22Rv1 (cell line): ENCODE measurements at regions not wholly inside any gene's neighbourhood (a gene's known extent, or its start where the extent isn't known, plus 50 kb on each side); places are given as distances from the start of the nearest gene placed in this dataset.
"Not testable (repeated sequence)": the region's sequence is repeated elsewhere in the genome, so short reads cannot be mapped to it uniquely, and the experiment has no call there.

ENCODE experiments used
- H3K27ac ChIP-seq: fragments of 450-650 bp; 2 replicates; pipeline ENCODE4 v1.5.1; 2017
- CTCF ChIP-seq: fragments of 450-650 bp; IDR thresholded peaks from 2 replicates; pipeline ENCODE4 v1.5.1; 2017; ENCODE audit warnings: mild to moderate bottlenecking
- ZFX ChIP-seq: fragments of 450-650 bp; IDR thresholded peaks from 2 replicates; pipeline ENCODE4 v1.6.1; 2017; ENCODE audit warnings: antibody characterized with exemption, borderline replicate concordance

- TF ChIP-seq ZFX (no peak), CTCF (no peak)
- H3K27ac ChIP-seq, result no peak overlapping the region
These were observed 469.2 kb upstream of the ANO5 start for GRCh38 chr11:21723678-21724077.

- TF ChIP-seq CTCF (no peak), ZFX (no peak)
- H3K27ac ChIP-seq, result no peak overlapping the region
These were observed 465.8 kb upstream of the ANO5 start for GRCh38 chr11:21727102-21727501.

GRCh38 chr11:21736404-21736803 lies 456.5 kb upstream of the ANO5 start:
- no peak overlapping the region for H3K27ac ChIP-seq
- TF ChIP-seq CTCF (no peak), ZFX (no peak)

DNA sequence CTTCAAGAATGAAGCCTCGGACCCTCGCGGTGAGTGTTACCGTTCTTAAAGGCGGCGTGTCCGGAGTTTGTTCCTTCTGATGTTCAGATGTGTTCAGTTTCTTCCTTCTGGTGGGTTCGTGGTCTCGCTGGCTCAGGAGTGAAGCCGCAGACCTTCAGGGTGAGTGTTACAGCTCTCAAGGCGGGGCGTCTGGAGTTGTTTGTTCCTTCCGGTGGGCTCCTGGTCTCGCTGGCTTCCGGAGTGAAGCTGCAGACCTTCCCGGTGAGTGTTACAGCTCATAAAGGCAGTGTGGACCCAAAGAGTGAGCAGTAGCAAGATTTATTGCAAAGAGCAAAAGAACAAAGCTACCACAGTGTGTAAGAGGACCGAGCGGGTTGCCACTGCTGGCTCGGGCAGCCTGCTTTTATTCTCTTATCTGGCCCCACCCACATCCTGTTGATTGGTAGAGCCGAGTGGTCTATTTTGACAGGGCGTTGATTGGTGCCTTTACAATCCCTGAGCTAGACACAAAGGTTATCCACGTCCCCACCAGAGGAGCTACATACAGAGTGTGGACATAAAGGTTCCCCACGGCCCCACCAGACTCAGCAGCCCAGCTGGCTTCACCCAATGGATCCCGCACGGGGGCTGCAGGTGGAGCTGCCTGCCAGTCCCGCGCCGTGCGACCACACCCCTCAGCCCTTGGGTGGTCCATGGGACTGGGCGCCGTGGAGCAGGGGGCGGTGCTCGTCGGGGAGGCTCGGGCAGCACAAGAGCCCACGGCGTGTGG lies 440.2 kb upstream of the ANO5 start:
- H3K27ac ChIP-seq, result not testable (repeated sequence)

DNA sequence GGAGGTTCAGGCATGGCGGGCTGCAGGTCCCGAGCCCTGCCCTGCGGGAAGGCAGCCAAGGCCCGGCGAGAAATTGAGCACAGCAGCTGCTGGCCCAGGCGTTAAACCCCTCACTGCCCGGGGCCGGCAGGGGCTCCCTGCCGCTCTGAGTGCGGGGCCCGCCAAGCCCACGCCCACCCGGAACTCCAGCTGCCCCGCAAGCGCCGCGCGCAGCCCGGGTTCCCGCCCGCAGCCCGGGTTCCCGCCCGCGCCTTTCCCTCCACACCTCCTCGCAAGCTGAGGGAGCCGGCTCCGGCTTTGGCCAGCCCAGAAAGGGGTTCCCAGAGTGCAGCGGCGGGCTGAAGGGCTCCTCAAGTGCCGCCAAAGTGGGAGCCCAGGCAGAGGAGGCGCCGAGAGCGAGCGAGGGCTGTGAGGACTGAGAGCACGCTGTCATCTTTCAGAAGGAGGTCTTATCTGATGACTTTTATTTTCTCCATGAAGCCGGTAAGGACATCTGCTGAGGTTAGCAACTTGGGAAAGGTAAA lies 439.6 kb upstream of the ANO5 start:
- not testable (repeated sequence) for H3K27ac ChIP-seq

- no peak overlapping the region for H3K27ac ChIP-seq
- TF ChIP-seq CTCF (no peak), ZFX (no peak)
These were observed 431.9 kb upstream of the ANO5 start for GRCh38 chr11:21761000-21761399.

- no peak overlapping the region for H3K27ac ChIP-seq
- TF ChIP-seq CTCF (no peak), ZFX (no peak)
These were observed 424.5 kb upstream of the ANO5 start for GRCh38 chr11:21768388-21768787.

DNA sequence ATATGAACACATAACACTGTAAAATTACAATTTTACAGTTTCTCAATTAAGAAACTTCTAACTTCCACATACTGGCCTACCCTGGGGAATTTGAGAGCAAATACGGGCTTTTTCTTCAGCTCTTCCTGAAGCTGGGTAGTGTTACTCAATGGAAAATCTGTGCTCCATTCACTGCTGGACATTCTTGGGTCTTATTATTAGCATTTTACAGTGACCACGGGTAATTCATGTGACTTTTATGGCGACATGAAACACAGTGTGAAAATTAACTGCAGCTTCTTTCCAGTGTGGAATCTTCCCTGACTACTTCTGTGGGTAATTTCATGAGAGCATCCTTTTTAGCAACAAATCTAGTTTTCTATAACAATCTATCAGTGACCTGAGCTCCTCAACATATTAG lies 423.7 kb upstream of the ANO5 start:
- H3K27ac ChIP-seq, result no peak overlapping the region
- TF ChIP-seq CTCF (no peak), ZFX (no peak)
